Neural cell (in vitro differentiated cells): ENCODE measurements at regions not wholly inside any gene's neighbourhood (a gene's known extent, or its start where the extent isn't known, plus 50 kb on each side); places are given as distances from the start of the nearest gene placed in this dataset.

Source experiments
- H2AFZ ChIP-seq: fragments of 200-600, 300-800 bp; sonication (generic), shearing (Covaris generic); 2 replicates; pipeline ENCODE4 v1.6.0; 2014; ENCODE audit warnings: low read depth, mild to moderate bottlenecking, antibody characterized with exemption, low read length, moderate library complexity
- H3F3A ChIP-seq: fragments of 200-600 bp; shearing (Covaris generic); 2 replicates; pipeline ENCODE4 v1.6.1; 2016; ENCODE audit warnings: mild to moderate bottlenecking, moderate library complexity, mixed read lengths, antibody characterized with exemption, low read length; ENCODE audit not compliant: insufficient read depth, poor library complexity, severe bottlenecking
- H3K27ac ChIP-seq: fragments of 200-600, 300-800 bp; sonication (generic), shearing (Covaris generic); 2 replicates; pipeline ENCODE4 v1.5.1; 2014; ENCODE audit warnings: mild to moderate bottlenecking, low read length, moderate library complexity
- H3K27me3 ChIP-seq: fragments of 300-800, 200-600 bp; sonication (generic), shearing (Covaris generic); 2 replicates; pipeline ENCODE4 v1.6.0; 2014; ENCODE audit warnings: mild to moderate bottlenecking, low read depth, low read length, moderate library complexity; ENCODE audit not compliant: insufficient read depth
- H3K36me3 ChIP-seq: fragments of 300-800, 200-600 bp; sonication (generic), shearing (Covaris generic); 2 replicates; pipeline ENCODE4 v1.5.1; 2014; ENCODE audit warnings: mild to moderate bottlenecking, antibody characterized with exemption, low read length, moderate library complexity; ENCODE audit not compliant: insufficient read depth
- H3K4me2 ChIP-seq: fragments of 300-800, 200-600 bp; sonication (generic), shearing (Covaris generic); 2 replicates; pipeline ENCODE4 v1.6.0; 2014; ENCODE audit warnings: mild to moderate bottlenecking, low read length
- H3K4me3 ChIP-seq: fragments of 300-800, 200-600 bp; sonication (generic), shearing (Covaris generic); 2 replicates; pipeline ENCODE4 v1.5.1; 2014; ENCODE audit warnings: mild to moderate bottlenecking, low read length, moderate library complexity
- H3K79me2 ChIP-seq: fragments of 200-600 bp; shearing (Covaris generic); replicated peaks from 2 replicates; pipeline ENCODE4 v1.6.0; 2014; ENCODE audit warnings: mild to moderate bottlenecking, low read length, moderate library complexity; ENCODE audit not compliant: insufficient read depth
- H3K9ac ChIP-seq: fragments of 300-800, 200-600 bp; sonication (generic), shearing (Covaris generic); 2 replicates; pipeline ENCODE4 v1.6.1; 2016; ENCODE audit warnings: mild to moderate bottlenecking, low read length, mixed read lengths
- H3K9me2 ChIP-seq: fragments of 200-600 bp; shearing (Covaris generic); 2 replicates; pipeline ENCODE4 v1.6.1; 2016; ENCODE audit warnings: mild to moderate bottlenecking, low read length, mixed read lengths; ENCODE audit not compliant: insufficient read depth
- H3K9me3 ChIP-seq: fragments of 200-600, 300-800 bp; sonication (generic), shearing (Covaris generic); 2 replicates; pipeline ENCODE4 v1.6.1; 2016; ENCODE audit warnings: mild to moderate bottlenecking, mixed run types, low read length, moderate library complexity, mixed read lengths
- H4K20me1 ChIP-seq: fragments of 200-600 bp; shearing (Covaris generic); 2 replicates; pipeline ENCODE4 v1.6.1; 2016; ENCODE audit warnings: mild to moderate bottlenecking, mixed run types; ENCODE audit not compliant: insufficient read depth
- EP300 ChIP-seq: fragments of 450-650 bp; conservative IDR thresholded peaks from 2 replicates; pipeline ENCODE4 v1.6.1; 2014; ENCODE audit warnings: antibody characterized with exemption, mild to moderate bottlenecking, moderate library complexity; ENCODE audit not compliant: poor library complexity, severe bottlenecking
- EZH2 ChIP-seq: fragments of 200-600, 300-800 bp; shearing (Covaris generic), sonication (generic); IDR thresholded peaks from 2 replicates; pipeline ENCODE4 v1.6.1; 2014; ENCODE audit warnings: antibody characterized with exemption, low read length, borderline replicate concordance, mild to moderate bottlenecking; ENCODE audit not compliant: insufficient read depth, poor library complexity, severe bottlenecking
- MXI1 ChIP-seq: fragments of 450-650 bp; conservative IDR thresholded peaks from 2 replicates; pipeline ENCODE4 v1.6.1; 2014; ENCODE audit warnings: antibody characterized with exemption, mild to moderate bottlenecking; ENCODE audit not compliant: poor library complexity, severe bottlenecking
- POLR2AphosphoS5 ChIP-seq: IDR thresholded peaks from 2 replicates; pipeline ENCODE4 v1.6.1; 2012
- RAD21 ChIP-seq: fragments of 450-650 bp; conservative IDR thresholded peaks from 2 replicates; pipeline ENCODE4 v1.6.1; 2014; ENCODE audit warnings: antibody characterized with exemption, mild to moderate bottlenecking, moderate library complexity
- SMC3 ChIP-seq: fragments of 450-650 bp; conservative IDR thresholded peaks from 2 replicates; pipeline ENCODE4 v1.6.1; 2014; ENCODE audit warnings: antibody characterized with exemption, mild to moderate bottlenecking, moderate library complexity; ENCODE audit not compliant: poor library complexity
- TAF1 ChIP-seq: IDR thresholded peaks from 2 replicates; pipeline ENCODE4 v1.6.1; 2012; ENCODE audit warnings: low read depth
- TF ChIP-seq, protein P1 (sequence below): IDR thresholded peaks from 2 replicates; pipeline ENCODE4 v1.6.1; 2012; ENCODE audit warnings: borderline replicate concordance
- TF ChIP-seq, protein P2 (sequence below): fragments of 450-650 bp; IDR thresholded peaks from 2 replicates; pipeline ENCODE4 v1.5.1; 2014; ENCODE audit warnings: antibody characterized with exemption, mild to moderate bottlenecking, moderate library complexity; ENCODE audit not compliant: poor library complexity, severe bottlenecking

DNA sequence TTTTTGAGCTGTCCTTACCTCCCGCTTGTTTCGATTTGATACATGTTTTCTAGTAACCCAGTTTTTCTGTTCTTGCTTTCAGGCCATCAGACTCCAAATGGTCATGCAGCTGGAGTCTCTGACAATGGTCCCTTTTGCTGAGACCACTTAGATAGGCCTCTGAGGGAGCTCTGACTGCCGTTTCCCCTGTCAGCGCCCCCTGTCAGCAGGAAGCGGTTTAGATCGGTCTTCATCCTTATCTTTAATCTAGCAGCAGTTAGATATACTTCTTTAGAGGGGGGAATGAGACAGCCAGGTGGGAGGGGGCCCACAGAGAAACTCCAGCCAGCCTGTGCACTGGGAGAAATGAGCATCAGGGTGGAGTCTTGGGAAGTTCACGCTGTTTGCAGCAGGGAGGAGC lies 457.9 kb downstream of the GPAT3 start:
- Histone ChIP-seq H3K27me3 (no peaks in the 10 kb centered on the region), H2AFZ (no peak overlapping the region), H3K9ac (no peak overlapping the region), H3K36me3 (no peaks in the 10 kb centered on the region), H4K20me1 (no peaks in the 10 kb centered on the region), H3K79me2 (no peaks in the 10 kb centered on the region), H3K4me3 (no peak overlapping the region), H3F3A (no peaks in the 10 kb centered on the region), H3K4me2 (no peak overlapping the region), H3K9me2 (no peaks in the 10 kb centered on the region), H3K9me3 (no peaks in the 10 kb centered on the region), H3K27ac (no peak overlapping the region)
- TF ChIP-seq SMC3: no peak
- TF ChIP-seq POLR2AphosphoS5: no peak
- no peak for TF ChIP-seq EZH2
- no peak for TF ChIP-seq RAD21
- TF ChIP-seq EP300: no peak
- TF ChIP-seq, protein P1, sequence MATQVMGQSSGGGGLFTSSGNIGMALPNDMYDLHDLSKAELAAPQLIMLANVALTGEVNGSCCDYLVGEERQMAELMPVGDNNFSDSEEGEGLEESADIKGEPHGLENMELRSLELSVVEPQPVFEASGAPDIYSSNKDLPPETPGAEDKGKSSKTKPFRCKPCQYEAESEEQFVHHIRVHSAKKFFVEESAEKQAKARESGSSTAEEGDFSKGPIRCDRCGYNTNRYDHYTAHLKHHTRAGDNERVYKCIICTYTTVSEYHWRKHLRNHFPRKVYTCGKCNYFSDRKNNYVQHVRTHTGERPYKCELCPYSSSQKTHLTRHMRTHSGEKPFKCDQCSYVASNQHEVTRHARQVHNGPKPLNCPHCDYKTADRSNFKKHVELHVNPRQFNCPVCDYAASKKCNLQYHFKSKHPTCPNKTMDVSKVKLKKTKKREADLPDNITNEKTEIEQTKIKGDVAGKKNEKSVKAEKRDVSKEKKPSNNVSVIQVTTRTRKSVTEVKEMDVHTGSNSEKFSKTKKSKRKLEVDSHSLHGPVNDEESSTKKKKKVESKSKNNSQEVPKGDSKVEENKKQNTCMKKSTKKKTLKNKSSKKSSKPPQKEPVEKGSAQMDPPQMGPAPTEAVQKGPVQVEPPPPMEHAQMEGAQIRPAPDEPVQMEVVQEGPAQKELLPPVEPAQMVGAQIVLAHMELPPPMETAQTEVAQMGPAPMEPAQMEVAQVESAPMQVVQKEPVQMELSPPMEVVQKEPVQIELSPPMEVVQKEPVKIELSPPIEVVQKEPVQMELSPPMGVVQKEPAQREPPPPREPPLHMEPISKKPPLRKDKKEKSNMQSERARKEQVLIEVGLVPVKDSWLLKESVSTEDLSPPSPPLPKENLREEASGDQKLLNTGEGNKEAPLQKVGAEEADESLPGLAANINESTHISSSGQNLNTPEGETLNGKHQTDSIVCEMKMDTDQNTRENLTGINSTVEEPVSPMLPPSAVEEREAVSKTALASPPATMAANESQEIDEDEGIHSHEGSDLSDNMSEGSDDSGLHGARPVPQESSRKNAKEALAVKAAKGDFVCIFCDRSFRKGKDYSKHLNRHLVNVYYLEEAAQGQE: no peak
- TF ChIP-seq, protein P2, sequence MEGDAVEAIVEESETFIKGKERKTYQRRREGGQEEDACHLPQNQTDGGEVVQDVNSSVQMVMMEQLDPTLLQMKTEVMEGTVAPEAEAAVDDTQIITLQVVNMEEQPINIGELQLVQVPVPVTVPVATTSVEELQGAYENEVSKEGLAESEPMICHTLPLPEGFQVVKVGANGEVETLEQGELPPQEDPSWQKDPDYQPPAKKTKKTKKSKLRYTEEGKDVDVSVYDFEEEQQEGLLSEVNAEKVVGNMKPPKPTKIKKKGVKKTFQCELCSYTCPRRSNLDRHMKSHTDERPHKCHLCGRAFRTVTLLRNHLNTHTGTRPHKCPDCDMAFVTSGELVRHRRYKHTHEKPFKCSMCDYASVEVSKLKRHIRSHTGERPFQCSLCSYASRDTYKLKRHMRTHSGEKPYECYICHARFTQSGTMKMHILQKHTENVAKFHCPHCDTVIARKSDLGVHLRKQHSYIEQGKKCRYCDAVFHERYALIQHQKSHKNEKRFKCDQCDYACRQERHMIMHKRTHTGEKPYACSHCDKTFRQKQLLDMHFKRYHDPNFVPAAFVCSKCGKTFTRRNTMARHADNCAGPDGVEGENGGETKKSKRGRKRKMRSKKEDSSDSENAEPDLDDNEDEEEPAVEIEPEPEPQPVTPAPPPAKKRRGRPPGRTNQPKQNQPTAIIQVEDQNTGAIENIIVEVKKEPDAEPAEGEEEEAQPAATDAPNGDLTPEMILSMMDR: no peak
- no peak for TF ChIP-seq MXI1
- TF ChIP-seq TAF1: no peak

DNA sequence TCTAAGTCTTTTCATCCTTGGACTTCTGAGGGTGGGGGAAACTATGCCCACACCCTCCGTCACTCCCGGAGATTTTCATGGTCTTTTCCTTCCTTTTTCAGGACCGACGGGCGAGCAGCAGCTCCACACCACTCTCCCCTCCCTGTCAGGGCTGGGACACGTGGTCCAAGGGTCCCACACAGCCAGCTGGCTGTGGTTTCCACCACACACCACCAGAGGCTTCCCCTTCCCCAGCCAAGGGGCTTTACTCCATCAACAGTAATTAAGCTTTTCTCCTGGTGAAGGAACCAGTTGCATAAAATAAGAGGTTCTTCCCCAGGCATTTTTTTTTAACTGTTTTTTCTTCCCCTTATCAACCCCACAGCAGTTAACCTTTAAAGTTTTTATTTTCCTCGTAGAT lies 453.9 kb downstream of the GPAT3 start:
- H3K27me3 ChIP-seq: no peaks in the 10 kb centered on the region
- no peaks in the 10 kb centered on the region for H3K36me3 ChIP-seq
- no peaks in the 10 kb centered on the region for H4K20me1 ChIP-seq
- H3K4me2 ChIP-seq: no peak overlapping the region
- no peak overlapping the region for H3K27ac ChIP-seq
- no peaks in the 10 kb centered on the region for H3K9me2 ChIP-seq
- H3K9ac ChIP-seq: no peak overlapping the region
- no peaks in the 10 kb centered on the region for H3K79me2 ChIP-seq
- no peaks in the 10 kb centered on the region for H3K9me3 ChIP-seq
- no peak overlapping the region for H3K4me3 ChIP-seq
- H3F3A ChIP-seq: no peaks in the 10 kb centered on the region
- H2AFZ ChIP-seq: no peak overlapping the region
- no peak for TF ChIP-seq EZH2
- no peak for TF ChIP-seq TAF1
- TF ChIP-seq SMC3: no peak
- no peak for TF ChIP-seq MXI1
- TF ChIP-seq POLR2AphosphoS5: no peak
- no peak for TF ChIP-seq RAD21
- TF ChIP-seq, protein P1: no peak
- no peak for TF ChIP-seq EP300
- TF ChIP-seq, protein P2: no peak
